Right lobe of liver (tissue), 4 donors: ENCODE measurements at regions not wholly inside any gene's neighbourhood (a gene's known extent, or its start where the extent isn't known, plus 50 kb on each side); places are given as distances from the start of the nearest gene placed in this dataset.

Experiments used
- POLR2A ChIP-seq: fragments of 450-650 bp; IDR thresholded peaks from one replicate; pipeline ENCODE4 v1.6.1; 2017; ENCODE audit warnings: antibody characterized with exemption, mild to moderate bottlenecking
- TF ChIP-seq, protein P1 (sequence below), 4 donors: fragments of 200-600 bp in 3 of 4; fragments of 450-650 bp in 1 of 4; IDR thresholded peaks; one replicate each; pipeline versions ENCODE4 v1.5.1 to v1.8.0; 2016 to 2022; ENCODE audit warnings: antibody characterized with exemption in 4 of 4, mild to moderate bottlenecking in 2 of 4
- donor health status: DM: no; HTN: no; CAD: no.
- donor health status: DM: no; HTN: no; CAD: no.
- donor health status: DM: no; HTN: yes; CAD: no.

DNA sequence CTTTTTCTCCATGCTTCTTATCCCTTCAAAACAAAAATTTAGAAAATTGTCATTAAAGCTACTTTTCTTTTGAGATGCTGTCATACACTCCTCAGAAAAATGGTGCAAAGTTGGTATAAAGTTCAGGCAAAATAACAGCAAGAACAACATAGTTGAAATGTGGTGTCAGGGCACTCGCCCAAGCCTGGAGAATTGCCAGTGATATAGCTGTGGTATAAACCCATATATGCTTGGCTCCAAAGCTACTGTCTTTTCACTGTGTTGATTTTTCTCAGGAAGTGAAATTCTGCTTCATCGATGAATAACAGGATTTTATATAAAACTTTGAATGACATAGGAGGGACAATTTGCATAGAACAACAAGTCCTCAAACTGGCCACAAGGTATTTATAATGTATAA lies 2532.9 kb downstream of the PCDH9 start:
- TF ChIP-seq, protein P1, sequence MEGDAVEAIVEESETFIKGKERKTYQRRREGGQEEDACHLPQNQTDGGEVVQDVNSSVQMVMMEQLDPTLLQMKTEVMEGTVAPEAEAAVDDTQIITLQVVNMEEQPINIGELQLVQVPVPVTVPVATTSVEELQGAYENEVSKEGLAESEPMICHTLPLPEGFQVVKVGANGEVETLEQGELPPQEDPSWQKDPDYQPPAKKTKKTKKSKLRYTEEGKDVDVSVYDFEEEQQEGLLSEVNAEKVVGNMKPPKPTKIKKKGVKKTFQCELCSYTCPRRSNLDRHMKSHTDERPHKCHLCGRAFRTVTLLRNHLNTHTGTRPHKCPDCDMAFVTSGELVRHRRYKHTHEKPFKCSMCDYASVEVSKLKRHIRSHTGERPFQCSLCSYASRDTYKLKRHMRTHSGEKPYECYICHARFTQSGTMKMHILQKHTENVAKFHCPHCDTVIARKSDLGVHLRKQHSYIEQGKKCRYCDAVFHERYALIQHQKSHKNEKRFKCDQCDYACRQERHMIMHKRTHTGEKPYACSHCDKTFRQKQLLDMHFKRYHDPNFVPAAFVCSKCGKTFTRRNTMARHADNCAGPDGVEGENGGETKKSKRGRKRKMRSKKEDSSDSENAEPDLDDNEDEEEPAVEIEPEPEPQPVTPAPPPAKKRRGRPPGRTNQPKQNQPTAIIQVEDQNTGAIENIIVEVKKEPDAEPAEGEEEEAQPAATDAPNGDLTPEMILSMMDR (IDR thresholded peaks at IDR 0.05), result no peak
- no peak for TF ChIP-seq POLR2A
